K562 (cell line): ENCODE measurements at regions not wholly inside any gene's neighbourhood (a gene's known extent, or its start where the extent isn't known, plus 50 kb on each side); places are given as distances from the start of the nearest gene placed in this dataset.

Experiments
- ARID1B ChIP-seq: fragments of 450-650 bp; IDR thresholded peaks from 2 replicates; pipeline ENCODE4 v1.6.1; 2016; ENCODE audit warnings: antibody characterized with exemption, mild to moderate bottlenecking, inconsistent platforms
- BDP1 ChIP-seq: IDR thresholded peaks from 3 replicates; pipeline ENCODE4 v1.6.1; 2011; ENCODE audit not compliant: insufficient read length, insufficient read depth
- CEBPB ChIP-seq: fragments of 450-650 bp; IDR thresholded peaks from 2 replicates; pipeline ENCODE4 v1.6.1; 2016; ENCODE audit warnings: missing genetic modification characterization, missing compliant biosample characterization
- CHD2 ChIP-seq: IDR thresholded peaks from 2 replicates; pipeline ENCODE4 v1.6.1; 2011; ENCODE audit warnings: low read depth, low read length
- CTCF ChIP-seq, 3 experiments: IDR thresholded peaks in 2 of 3; conservative IDR thresholded peaks in 1 of 3; 2 replicates each; pipeline ENCODE4 v1.5.1; 2011 to 2012; ENCODE audit warnings: low read length in 3 of 3, mild to moderate bottlenecking in 3 of 3, control low read depth in 2 of 3, improper control_type of control experiment in 1 of 3, inconsistent platforms in 1 of 3, low read depth in 1 of 3, mixed read lengths in 1 of 3, moderate library complexity in 1 of 3; ENCODE audit not compliant: insufficient read depth in 2 of 3
- EP300 ChIP-seq: IDR thresholded peaks from 2 replicates; pipeline ENCODE4 v1.6.1; 2012; ENCODE audit warnings: low read length, improper control_type of control experiment
- HOMEZ ChIP-seq: fragments of 250-450 bp; sonication (Bioruptor Pico); IDR thresholded peaks from 2 replicates; pipeline ENCODE4 v1.4.0; 2020; ENCODE audit warnings: mild to moderate bottlenecking, moderate library complexity
- HSF4 ChIP-seq: fragments of 250-450 bp; sonication (Bioruptor Pico); IDR thresholded peaks from 2 replicates; pipeline ENCODE4 v2.1.2; 2022; ENCODE audit warnings: mild to moderate bottlenecking, moderate library complexity, borderline replicate concordance
- PTBP1 ChIP-seq: fragments of 200-400 bp; formaldehyde crosslinking; IDR thresholded peaks from 2 replicates; pipeline ENCODE4 v1.6.1; 2017; ENCODE audit warnings: low read depth, low read length
- SIN3B ChIP-seq: fragments of 450-650 bp; IDR thresholded peaks from 2 replicates; pipeline ENCODE4 v1.6.1; 2017; ENCODE audit warnings: low read depth, mild to moderate bottlenecking, moderate library complexity
- SMAD3 ChIP-seq: fragments of 450-650 bp; formaldehyde crosslinking; conservative IDR thresholded peaks from 2 replicates; pipeline ENCODE4 v1.4.0; 2020; ENCODE audit warnings: mild to moderate bottlenecking
- SP2 ChIP-seq: IDR thresholded peaks from 2 replicates; pipeline ENCODE4 v1.6.1; 2011; ENCODE audit warnings: mild to moderate bottlenecking, low read depth, low read length, moderate library complexity; ENCODE audit not compliant: poor library complexity, severe bottlenecking; ENCODE audit errors: extremely low read depth
- TFE3 ChIP-seq: fragments of 450-650 bp; formaldehyde crosslinking; IDR thresholded peaks from 2 replicates; pipeline ENCODE4 v1.4.0; 2020; ENCODE audit warnings: mild to moderate bottlenecking, mixed read lengths
- ZNF217 ChIP-seq: sonication (generic); formaldehyde crosslinking; IDR thresholded peaks from 2 replicates; pipeline ENCODE4 v1.8.0; 2022; ENCODE audit warnings: mild to moderate bottlenecking, missing genetic modification reagents

GRCh38 chr14:101257551-101257950 is 303.7 kb upstream of the DIO3 start:
- TF ChIP-seq PTBP1: no peak
- no peak for TF ChIP-seq HSF4
- no peak for TF ChIP-seq EP300
- no peak for TF ChIP-seq SIN3B
- no peak for TF ChIP-seq SMAD3
- TF ChIP-seq BDP1: no peak
- TF ChIP-seq CTCF (IDR thresholded peaks at IDR 0.05 in 2 of 3, conservative IDR thresholded peaks at IDR 0.05 in 1 of 3; ENCODE audit: insufficient read depth in 2 of 3, low read depth in 1 of 3, low read length in 3 of 3): no peak
- TF ChIP-seq ZNF217 (CRISPR knock-in tag): no peak
- TF ChIP-seq CEBPB (tag): no peak
- no peak for TF ChIP-seq HOMEZ (CRISPR knock-in tag)
- TF ChIP-seq SP2: no peak
- TF ChIP-seq CHD2: no peak
- TF ChIP-seq TFE3: no peak
- no peak for TF ChIP-seq ARID1B
